ENCODE measurements at regions not wholly inside any gene's neighbourhood (a gene's known extent, or its start where the extent isn't known, plus 50 kb on each side); places are given as distances from the start of the nearest gene placed in this dataset.

- DNase-seq, result no peak
Measured at GRCh38 chr18:54772056-54772455, 56.2 kb upstream of the RAB27B start.

DNA sequence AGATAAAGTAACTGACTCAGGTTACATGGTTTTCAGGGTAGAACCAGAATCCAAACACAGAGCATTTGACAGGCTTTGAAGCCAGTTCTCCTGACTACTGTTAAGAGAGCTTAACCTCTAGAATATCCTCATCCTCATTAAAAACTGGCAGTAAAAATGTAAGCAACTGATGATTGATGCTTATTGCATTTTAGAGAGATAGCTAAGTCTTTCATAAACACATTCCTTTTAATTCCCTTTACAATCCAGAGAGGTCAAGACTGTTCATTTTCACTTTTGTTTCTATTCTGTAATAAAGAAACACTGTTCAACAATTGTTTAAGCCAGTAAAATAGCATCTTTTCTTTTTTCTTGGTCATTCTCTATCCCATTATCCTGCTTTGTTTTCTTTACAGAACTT is 53.9 kb upstream of the RAB27B start:
- no peak for DNase-seq

GRCh38 chr18:54774981-54775665 is 53.2 kb upstream of the RAB27B start:
- no peak for DNase-seq

GRCh38 chr18:54775686-54776085 is 52.6 kb upstream of the RAB27B start:
- DNase-seq, result no peak

- DNase-seq, result no peak
Measured at GRCh38 chr18:54776282-54776977, 51.8 kb upstream of the RAB27B start.

DNA sequence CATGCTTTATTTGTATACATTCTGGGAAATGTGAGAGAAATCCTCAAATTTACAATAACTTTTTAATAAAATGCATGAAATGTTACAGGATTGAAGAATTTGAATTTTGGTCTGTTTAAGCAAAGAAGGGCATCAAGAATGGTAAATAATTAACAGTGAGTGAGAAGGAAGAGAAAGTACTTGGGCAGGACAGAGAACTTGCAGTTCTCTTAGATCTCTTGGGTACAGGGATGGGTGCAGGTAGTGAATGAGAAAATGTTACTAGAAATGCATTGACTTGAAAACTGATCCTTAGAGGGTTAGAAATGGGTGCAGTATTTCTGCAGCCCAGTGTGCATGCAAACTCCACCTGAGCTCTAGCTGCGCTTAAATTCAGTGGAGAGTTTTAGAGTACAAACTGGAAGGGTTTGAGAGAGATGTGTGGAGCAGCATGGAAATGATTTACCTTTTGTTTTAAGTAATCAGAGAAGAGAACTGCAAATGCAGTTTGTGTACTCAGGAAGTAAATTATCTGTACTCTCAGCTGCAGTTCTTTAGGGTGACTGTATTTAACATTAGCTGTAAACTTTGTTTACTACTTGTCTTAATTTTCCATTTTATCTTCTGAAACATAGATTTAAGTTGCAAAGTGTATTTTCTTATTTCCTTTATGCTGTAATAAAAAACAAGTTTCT is 51.0 kb upstream of the RAB27B start:
- no peak for DNase-seq

- DNase-seq, result no peak
Measured at GRCh38 chr18:54777989-54778388, 50.3 kb upstream of the RAB27B start.
